IMR-90 (cell line): ENCODE measurements at regions not wholly inside any gene's neighbourhood (a gene's known extent, or its start where the extent isn't known, plus 50 kb on each side); places are given as distances from the start of the nearest gene placed in this dataset.

Experiments
- BHLHE40 ChIP-seq: fragments of 150-350 bp; IDR thresholded peaks from 2 replicates; pipeline ENCODE4 v1.6.1; 2016; ENCODE audit warnings: mild to moderate bottlenecking, low read depth, low read length
- CEBPB ChIP-seq: IDR thresholded peaks from 2 replicates; pipeline ENCODE4 v1.6.1; 2012; ENCODE audit warnings: low read depth, low read length, improper control_type of control experiment
- MAZ ChIP-seq: IDR thresholded peaks from 2 replicates; pipeline ENCODE4 v1.6.1; 2012; ENCODE audit warnings: low read depth, mild to moderate bottlenecking, low read length, improper control_type of control experiment, moderate library complexity, borderline replicate concordance
- MXI1 ChIP-seq: IDR thresholded peaks from 2 replicates; pipeline ENCODE4 v1.6.1; 2012; ENCODE audit warnings: low read depth, mild to moderate bottlenecking, low read length, moderate library complexity, borderline replicate concordance
- POLR2A ChIP-seq: IDR thresholded peaks from 2 replicates; pipeline ENCODE4 v1.6.1; 2012; ENCODE audit warnings: mild to moderate bottlenecking, low read depth, low read length
- RAD21 ChIP-seq: IDR thresholded peaks from 2 replicates; pipeline ENCODE4 v1.6.1; 2012; ENCODE audit warnings: low read length, improper control_type of control experiment
- RCOR1 ChIP-seq: IDR thresholded peaks from 2 replicates; pipeline ENCODE4 v1.6.1; 2012; ENCODE audit warnings: mild to moderate bottlenecking, low read length, improper control_type of control experiment; ENCODE audit not compliant: insufficient replicate concordance
- TF ChIP-seq, protein P1 (sequence below): fragments of 150-350 bp; IDR thresholded peaks from 2 replicates; pipeline ENCODE4 v1.6.1; 2016; ENCODE audit warnings: low read depth, mild to moderate bottlenecking, low read length, moderate library complexity, borderline replicate concordance
- TF ChIP-seq, protein P2 (sequence below): conservative IDR thresholded peaks from 2 replicates; pipeline ENCODE4 v1.5.1; 2012; ENCODE audit warnings: mild to moderate bottlenecking, low read depth, low read length, improper control_type of control experiment
- TF ChIP-seq, protein P3 (sequence below): fragments of 150-350 bp; IDR thresholded peaks from 2 replicates; pipeline ENCODE4 v1.6.1; 2017; ENCODE audit warnings: mild to moderate bottlenecking, antibody characterized with exemption, low read length, low read depth

DNA sequence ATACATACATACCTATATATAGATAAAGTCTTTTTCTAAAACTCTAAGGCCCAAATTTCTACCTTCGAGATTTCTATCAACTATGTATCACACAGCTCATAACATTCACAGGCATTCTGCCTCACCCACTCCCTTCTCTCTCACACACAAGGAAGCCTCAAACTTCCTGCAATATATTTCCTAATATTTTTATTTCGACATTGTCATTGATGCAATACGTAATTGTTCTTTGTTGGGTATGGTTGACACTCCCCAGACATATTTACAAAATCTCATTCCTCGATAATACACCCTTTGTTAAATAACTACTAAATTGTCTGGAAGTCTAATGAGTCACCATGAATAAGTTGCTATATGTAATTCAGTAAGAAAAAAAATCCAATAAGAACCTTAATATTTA is 143.5 kb downstream of the HNRNPD start:
- TF ChIP-seq, protein P1, sequence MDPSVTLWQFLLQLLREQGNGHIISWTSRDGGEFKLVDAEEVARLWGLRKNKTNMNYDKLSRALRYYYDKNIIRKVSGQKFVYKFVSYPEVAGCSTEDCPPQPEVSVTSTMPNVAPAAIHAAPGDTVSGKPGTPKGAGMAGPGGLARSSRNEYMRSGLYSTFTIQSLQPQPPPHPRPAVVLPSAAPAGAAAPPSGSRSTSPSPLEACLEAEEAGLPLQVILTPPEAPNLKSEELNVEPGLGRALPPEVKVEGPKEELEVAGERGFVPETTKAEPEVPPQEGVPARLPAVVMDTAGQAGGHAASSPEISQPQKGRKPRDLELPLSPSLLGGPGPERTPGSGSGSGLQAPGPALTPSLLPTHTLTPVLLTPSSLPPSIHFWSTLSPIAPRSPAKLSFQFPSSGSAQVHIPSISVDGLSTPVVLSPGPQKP = no peak
- TF ChIP-seq, protein P2, sequence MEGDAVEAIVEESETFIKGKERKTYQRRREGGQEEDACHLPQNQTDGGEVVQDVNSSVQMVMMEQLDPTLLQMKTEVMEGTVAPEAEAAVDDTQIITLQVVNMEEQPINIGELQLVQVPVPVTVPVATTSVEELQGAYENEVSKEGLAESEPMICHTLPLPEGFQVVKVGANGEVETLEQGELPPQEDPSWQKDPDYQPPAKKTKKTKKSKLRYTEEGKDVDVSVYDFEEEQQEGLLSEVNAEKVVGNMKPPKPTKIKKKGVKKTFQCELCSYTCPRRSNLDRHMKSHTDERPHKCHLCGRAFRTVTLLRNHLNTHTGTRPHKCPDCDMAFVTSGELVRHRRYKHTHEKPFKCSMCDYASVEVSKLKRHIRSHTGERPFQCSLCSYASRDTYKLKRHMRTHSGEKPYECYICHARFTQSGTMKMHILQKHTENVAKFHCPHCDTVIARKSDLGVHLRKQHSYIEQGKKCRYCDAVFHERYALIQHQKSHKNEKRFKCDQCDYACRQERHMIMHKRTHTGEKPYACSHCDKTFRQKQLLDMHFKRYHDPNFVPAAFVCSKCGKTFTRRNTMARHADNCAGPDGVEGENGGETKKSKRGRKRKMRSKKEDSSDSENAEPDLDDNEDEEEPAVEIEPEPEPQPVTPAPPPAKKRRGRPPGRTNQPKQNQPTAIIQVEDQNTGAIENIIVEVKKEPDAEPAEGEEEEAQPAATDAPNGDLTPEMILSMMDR = no peak
- TF ChIP-seq RCOR1 = no peak
- TF ChIP-seq, protein P3, sequence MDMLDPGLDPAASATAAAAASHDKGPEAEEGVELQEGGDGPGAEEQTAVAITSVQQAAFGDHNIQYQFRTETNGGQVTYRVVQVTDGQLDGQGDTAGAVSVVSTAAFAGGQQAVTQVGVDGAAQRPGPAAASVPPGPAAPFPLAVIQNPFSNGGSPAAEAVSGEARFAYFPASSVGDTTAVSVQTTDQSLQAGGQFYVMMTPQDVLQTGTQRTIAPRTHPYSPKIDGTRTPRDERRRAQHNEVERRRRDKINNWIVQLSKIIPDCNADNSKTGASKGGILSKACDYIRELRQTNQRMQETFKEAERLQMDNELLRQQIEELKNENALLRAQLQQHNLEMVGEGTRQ = no peak
- TF ChIP-seq RAD21 = no peak
- no peak for TF ChIP-seq POLR2A
- TF ChIP-seq CEBPB = no peak
- no peak for TF ChIP-seq BHLHE40
- TF ChIP-seq MAZ = no peak
- no peak for TF ChIP-seq MXI1
